Upper lobe of left lung (tissue), 6 donors: ENCODE measurements at regions not wholly inside any gene's neighbourhood (a gene's known extent, or its start where the extent isn't known, plus 50 kb on each side); places are given as distances from the start of the nearest gene placed in this dataset.

Source experiments
- ATAC-seq, 2 donors: fragments of 200-7000 bp; cut with Tn5 transposase; one replicate each; pipeline ENCODE4 v1.9.1; 2022; ENCODE audit warnings: mild to moderate bottlenecking in 2 of 2, moderate library complexity in 2 of 2; ENCODE audit not compliant: low FRiP score in 2 of 2
- DNase-seq, 2 donors: peaks; one replicate each; pipeline ENCODE4 v3.0.0-alpha.2; 2019 to 2020
- H3K27ac ChIP-seq, 4 donors: fragments of 200-600 bp; sonication (generic); one replicate each; pipeline ENCODE4 v1.5.1; 2016 to 2019
- H3K27me3 ChIP-seq, 4 donors: fragments of 200-600 bp; sonication (generic); one replicate each; pipeline ENCODE4 v1.5.1; 2017 to 2019
- H3K36me3 ChIP-seq, 4 donors: fragments of 200-600 bp; sonication (generic); one replicate each; pipeline ENCODE4 v1.5.1; 2016 to 2019
- H3K4me1 ChIP-seq, 4 donors: fragments of 200-600 bp; sonication (generic); one replicate each; pipeline ENCODE4 v1.5.1; 2018 to 2019
- H3K4me3 ChIP-seq, 4 donors: fragments of 200-600 bp; sonication (generic); one replicate each; pipeline ENCODE4 v1.5.1; 2017 to 2019; ENCODE audit warnings: mild to moderate bottlenecking in 2 of 4, moderate library complexity in 1 of 4
- H3K9me3 ChIP-seq, 4 donors: fragments of 200-600 bp; sonication (generic); one replicate each; pipeline ENCODE4 v1.5.1; 2018 to 2019
- EP300 ChIP-seq, 4 donors: sonication (generic); formaldehyde crosslinking; IDR thresholded peaks; one replicate each; pipeline ENCODE4 v1.5.1; 2017; ENCODE audit warnings: antibody characterized with exemption in 4 of 4, control low read depth in 2 of 4
- POLR2A ChIP-seq, 4 donors: fragments of 450-650 bp; IDR thresholded peaks; one replicate each; pipeline ENCODE4 v1.5.1; 2016 to 2017; ENCODE audit warnings: antibody characterized with exemption in 4 of 4, mild to moderate bottlenecking in 2 of 4
- POLR2AphosphoS5 ChIP-seq, 2 donors: sonication (generic); formaldehyde crosslinking; IDR thresholded peaks; one replicate each; pipeline ENCODE4 v1.5.1; 2017; ENCODE audit warnings: antibody characterized with exemption in 2 of 2
- WGBS, 2 donors: methylation state at CpG; one replicate each; pipeline ENCODE4 v1.1.5; 2017 to 2018; 5-methylcytosine and 5-hydroxymethylcytosine counted together
- TF ChIP-seq, protein P1 (sequence below), 6 experiments: fragments of 450-650 bp in 4 of 6; fragments of 200-600 bp in 2 of 6; sonication (generic) in 2 of 6; IDR thresholded peaks; one replicate each; pipeline ENCODE4 v1.5.1; 2016 to 2019; ENCODE audit warnings: antibody characterized with exemption in 6 of 6
- donor health status: DM: no; HTN: no; CAD: no; lungs with moderate emphysema.
- donor health status: DM: no; HTN: yes; CAD: no; lungs with severe emphysema.

DNA sequence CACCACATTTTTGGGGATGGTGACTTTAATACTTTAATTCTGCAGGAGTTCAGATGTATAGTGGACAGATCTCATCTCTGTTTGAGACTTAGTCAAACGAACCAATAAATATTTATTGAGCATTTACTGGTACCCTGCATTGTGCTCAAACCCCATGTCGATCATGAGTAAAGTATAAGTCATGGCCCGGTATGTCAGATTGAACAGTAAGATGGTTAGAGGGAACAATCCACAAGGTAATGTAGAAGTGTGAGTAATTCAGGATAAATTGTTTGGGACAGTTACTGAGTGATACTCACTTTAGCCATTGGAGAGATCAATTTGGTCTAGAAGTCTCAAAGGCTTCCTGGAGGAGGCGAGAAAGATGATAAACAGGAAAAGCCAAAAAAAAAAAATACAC is 265.5 kb upstream of the C2CD4B start:
- Histone ChIP-seq H3K9me3 (no peaks in the 10 kb centered on the region), H3K36me3 (no peaks in the 10 kb centered on the region), H3K27ac (no peak overlapping the region), H3K4me1 (peaks cover 0 to 9% (median 6%) of the 10 kb centered on the region in 4 donors), H3K4me3 (no peak overlapping the region), H3K27me3 (no peaks in the 10 kb centered on the region)
- DNase-seq (no peak), ATAC-seq (no peak)
- TF ChIP-seq POLR2AphosphoS5 (IDR thresholded peaks at IDR 0.05) (no peak), POLR2A (IDR thresholded peaks at IDR 0.05) (no peak), EP300 (IDR thresholded peaks at IDR 0.05) (no peak)
- TF ChIP-seq, protein P1, sequence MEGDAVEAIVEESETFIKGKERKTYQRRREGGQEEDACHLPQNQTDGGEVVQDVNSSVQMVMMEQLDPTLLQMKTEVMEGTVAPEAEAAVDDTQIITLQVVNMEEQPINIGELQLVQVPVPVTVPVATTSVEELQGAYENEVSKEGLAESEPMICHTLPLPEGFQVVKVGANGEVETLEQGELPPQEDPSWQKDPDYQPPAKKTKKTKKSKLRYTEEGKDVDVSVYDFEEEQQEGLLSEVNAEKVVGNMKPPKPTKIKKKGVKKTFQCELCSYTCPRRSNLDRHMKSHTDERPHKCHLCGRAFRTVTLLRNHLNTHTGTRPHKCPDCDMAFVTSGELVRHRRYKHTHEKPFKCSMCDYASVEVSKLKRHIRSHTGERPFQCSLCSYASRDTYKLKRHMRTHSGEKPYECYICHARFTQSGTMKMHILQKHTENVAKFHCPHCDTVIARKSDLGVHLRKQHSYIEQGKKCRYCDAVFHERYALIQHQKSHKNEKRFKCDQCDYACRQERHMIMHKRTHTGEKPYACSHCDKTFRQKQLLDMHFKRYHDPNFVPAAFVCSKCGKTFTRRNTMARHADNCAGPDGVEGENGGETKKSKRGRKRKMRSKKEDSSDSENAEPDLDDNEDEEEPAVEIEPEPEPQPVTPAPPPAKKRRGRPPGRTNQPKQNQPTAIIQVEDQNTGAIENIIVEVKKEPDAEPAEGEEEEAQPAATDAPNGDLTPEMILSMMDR (IDR thresholded peaks at IDR 0.05) = no peak
- WGBS, 2 donors = 89 to 91% methylated on average over 4 of the region's 4 CpGs

DNA sequence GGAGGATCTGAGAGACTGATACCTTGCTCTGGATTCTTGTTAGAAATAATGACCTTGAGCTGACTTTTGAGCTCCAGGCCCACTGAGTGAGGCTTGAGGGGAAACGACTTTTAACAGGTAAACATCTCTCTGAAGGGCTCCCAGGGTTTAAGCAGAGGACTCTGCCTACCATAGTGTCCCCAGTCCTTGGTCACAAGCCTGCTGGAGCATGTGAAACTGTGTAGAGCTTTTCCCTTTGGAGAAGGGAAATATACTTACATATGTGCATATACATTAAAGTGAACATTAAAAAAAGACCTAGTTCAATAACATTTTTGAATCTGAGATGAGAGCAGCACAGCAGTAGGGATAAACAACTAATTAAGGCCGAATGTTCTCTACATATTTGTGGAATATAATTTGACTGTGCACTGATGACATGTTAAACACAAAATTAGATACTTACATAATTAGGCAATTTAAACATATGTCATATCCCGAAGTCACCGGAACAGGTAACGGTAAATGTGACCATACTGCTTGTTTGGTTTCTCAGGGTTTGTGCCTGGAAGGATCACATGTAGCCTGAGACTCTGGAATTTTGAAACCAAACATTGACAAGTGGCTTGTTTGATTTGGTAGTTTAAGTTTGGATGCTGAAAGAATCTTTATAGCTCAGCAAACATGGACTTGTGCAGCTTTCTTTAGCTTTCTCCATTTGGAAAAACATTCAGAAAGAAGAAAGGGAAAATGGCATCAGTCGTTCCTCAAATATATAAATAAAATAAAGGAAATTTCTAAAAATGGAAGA is 266.1 kb upstream of the C2CD4B start:
- Histone ChIP-seq H3K27me3 (no peaks in the 10 kb centered on the region), H3K27ac (no peak overlapping the region), H3K4me3 (no peak overlapping the region), H3K9me3 (no peaks in the 10 kb centered on the region), H3K36me3 (no peaks in the 10 kb centered on the region), H3K4me1 (peaks cover 0 to 9% (median 6%) of the 10 kb centered on the region in 4 donors)
- 64 to 65% methylated on average over 6 of the region's 6 CpGs for WGBS, 2 donors
- no peak for ATAC-seq
- TF ChIP-seq EP300 (IDR thresholded peaks at IDR 0.05) (no peak), POLR2AphosphoS5 (IDR thresholded peaks at IDR 0.05) (no peak), POLR2A (IDR thresholded peaks at IDR 0.05) (no peak)
- TF ChIP-seq, protein P1 (IDR thresholded peaks at IDR 0.05) = no peak
- no peak for DNase-seq

DNA sequence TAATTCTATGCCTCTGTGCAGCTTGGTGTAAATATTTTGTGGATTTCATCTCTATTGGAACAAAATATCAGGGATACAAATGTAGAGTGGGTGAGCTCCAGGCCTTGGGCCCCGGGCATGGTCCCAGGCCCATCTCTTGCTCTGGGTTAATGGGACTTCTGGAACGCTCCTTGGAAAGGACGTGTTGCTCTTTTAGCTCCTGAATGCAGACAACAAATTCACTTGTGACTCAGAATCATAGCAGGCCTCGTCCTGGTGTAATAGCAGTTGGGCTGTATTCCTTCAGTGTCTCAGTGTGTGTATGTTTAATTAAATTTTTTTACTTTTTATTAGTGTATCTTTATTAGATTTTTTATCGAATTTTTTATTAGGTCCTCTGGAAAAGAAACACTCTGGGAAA is 266.7 kb upstream of the C2CD4B start:
- DNase-seq (no peak), ATAC-seq (no peak)
- no peaks in the 10 kb centered on the region for H3K9me3 ChIP-seq
- no peak overlapping the region for H3K27ac ChIP-seq
- H3K27me3 ChIP-seq = no peaks in the 10 kb centered on the region
- H3K4me1 ChIP-seq = peaks cover 0 to 9% (median 6%) of the 10 kb centered on the region in 4 donors
- H3K4me3 ChIP-seq = no peak overlapping the region
- TF ChIP-seq POLR2AphosphoS5 (IDR thresholded peaks at IDR 0.05) = no peak
- TF ChIP-seq, protein P1 (IDR thresholded peaks at IDR 0.05) = no peak
- TF ChIP-seq EP300 (IDR thresholded peaks at IDR 0.05) = no peak
- TF ChIP-seq POLR2A (IDR thresholded peaks at IDR 0.05) = no peak
- WGBS, 2 donors = 80 to 93% methylated on average over 5 of the region's 5 CpGs
- H3K36me3 ChIP-seq = no peaks in the 10 kb centered on the region

DNA sequence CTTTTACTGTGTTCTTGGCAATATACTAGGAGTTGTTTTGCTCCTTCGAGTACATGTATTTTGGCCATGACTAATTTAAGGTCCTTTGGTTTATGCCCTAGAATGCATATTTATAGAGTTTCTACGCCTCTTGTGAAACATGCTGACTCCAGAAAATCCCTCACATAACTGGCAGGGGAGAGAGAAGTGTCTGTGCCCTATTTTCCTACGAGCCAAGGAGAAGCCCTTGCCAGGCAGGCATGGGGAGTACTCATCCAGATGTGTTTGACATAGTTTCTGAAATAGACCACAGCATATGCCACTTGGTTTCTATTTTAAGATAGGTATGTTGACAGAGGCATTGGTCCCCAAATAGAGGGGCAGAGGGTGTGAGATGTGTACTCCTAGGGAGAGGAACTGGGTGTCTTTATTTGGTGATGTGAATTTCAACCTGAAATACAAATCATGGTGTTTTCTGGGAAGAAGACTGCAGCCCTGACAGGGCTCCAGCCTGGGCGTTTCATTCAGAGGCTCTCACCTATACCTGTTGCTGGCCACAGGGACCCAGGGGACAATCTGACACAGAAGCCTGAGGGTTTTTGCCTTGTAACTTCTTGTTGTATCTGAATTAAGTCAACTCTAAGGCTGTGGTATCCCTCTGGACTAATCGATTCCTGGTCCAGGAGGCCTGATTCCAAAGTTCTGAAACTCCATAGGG is 267.8 kb upstream of the C2CD4B start:
- TF ChIP-seq POLR2AphosphoS5 (IDR thresholded peaks at IDR 0.05) (no peak), POLR2A (IDR thresholded peaks at IDR 0.05) (no peak), EP300 (IDR thresholded peaks at IDR 0.05) (no peak)
- TF ChIP-seq, protein P1 (IDR thresholded peaks at IDR 0.05) = no peak
- H3K9me3 ChIP-seq = no peaks in the 10 kb centered on the region
- no peak for ATAC-seq
- no peak for DNase-seq
- H3K4me3 ChIP-seq = no peak overlapping the region
- H3K4me1 ChIP-seq = peaks cover 0 to 9% (median 6%) of the 10 kb centered on the region in 4 donors
- no peaks in the 10 kb centered on the region for H3K36me3 ChIP-seq
- 71 to 81% methylated on average over 5 of the region's 5 CpGs for WGBS, 2 donors
- H3K27ac ChIP-seq = no peak overlapping the region
- no peaks in the 10 kb centered on the region for H3K27me3 ChIP-seq
